ENCODE measurements at regions not wholly inside any gene's neighbourhood (a gene's known extent, or its start where the extent isn't known, plus 50 kb on each side); places are given as distances from the start of the nearest gene placed in this dataset.

- TF ChIP-seq CTCF (IDR thresholded peaks at IDR 0.05; ENCODE audit: insufficient read depth, low read depth, low read length, missing control alignments): no peak
- no peak overlapping the region for H3K4me3 ChIP-seq (ENCODE audit: low read length)
- no peak for DNase-seq (ENCODE audit: low read depth)
Measured at GRCh38 chr6:156379392-156380289, 397.5 kb upstream of the ARID1B start.

GRCh38 chr6:156378853-156379252 is 398.3 kb upstream of the ARID1B start:
- no peak for TF ChIP-seq CTCF (IDR thresholded peaks at IDR 0.05; ENCODE audit: insufficient read depth, low read depth, low read length, missing control alignments)

GRCh38 chr6:156376091-156376490 is 401.1 kb upstream of the ARID1B start:
- TF ChIP-seq CTCF (IDR thresholded peaks at IDR 0.05; ENCODE audit: insufficient read depth, low read depth, low read length, missing control alignments): no peak
- no peak for DNase-seq (ENCODE audit: low read depth)
- no peak overlapping the region for H3K4me3 ChIP-seq (ENCODE audit: low read length)

More at GRCh38 chr6:156378853-156379252, 398.3 kb upstream of the ARID1B start:
- no peak overlapping the region for H3K4me3 ChIP-seq (ENCODE audit: low read length)
- no peak for DNase-seq (ENCODE audit: low read depth)

GRCh38 chr6:156359912-156360311 is 417.3 kb upstream of the ARID1B start:
- H3K4me3 ChIP-seq (ENCODE audit: low read length): no peak overlapping the region
- no peak for DNase-seq (ENCODE audit: low read depth)
- no peak for TF ChIP-seq CTCF (IDR thresholded peaks at IDR 0.05; ENCODE audit: insufficient read depth, low read depth, low read length, missing control alignments)

GRCh38 chr6:156352861-156353260 is 424.3 kb upstream of the ARID1B start:
- TF ChIP-seq CTCF (IDR thresholded peaks at IDR 0.05; ENCODE audit: insufficient read depth, low read depth, low read length, missing control alignments): no peak
- DNase-seq (ENCODE audit: low read depth): no peak
- no peak overlapping the region for H3K4me3 ChIP-seq (ENCODE audit: low read length)

- DNase-seq (ENCODE audit: low read depth): no peak
- TF ChIP-seq CTCF (IDR thresholded peaks at IDR 0.05; ENCODE audit: insufficient read depth, low read depth, low read length, missing control alignments): no peak
- no peak overlapping the region for H3K4me3 ChIP-seq (ENCODE audit: low read length)
Measured at GRCh38 chr6:156351346-156351966, 425.7 kb upstream of the ARID1B start.
